Vagina (tissue), 2 donors: ENCODE measurements at regions not wholly inside any gene's neighbourhood (a gene's known extent, or its start where the extent isn't known, plus 50 kb on each side); places are given as distances from the start of the nearest gene placed in this dataset.

ENCODE experiments used
- CTCF ChIP-seq, 3 experiments: fragments of 450-650 bp in 2 of 3; fragments of 200-600 bp in 1 of 3; sonication (generic) in 1 of 3; IDR thresholded peaks; one replicate each; pipeline ENCODE4 v1.5.1; 2017 to 2019; ENCODE audit warnings: antibody characterized with exemption in 3 of 3, mild to moderate bottlenecking in 2 of 3, moderate library complexity in 2 of 3
- POLR2AphosphoS5 ChIP-seq, 2 donors: sonication (generic); formaldehyde crosslinking; IDR thresholded peaks; one replicate each; pipeline ENCODE4 v1.9.0; 2017; ENCODE audit warnings: antibody characterized with exemption in 2 of 2, mild to moderate bottlenecking in 2 of 2, low read depth in 1 of 2; ENCODE audit not compliant: insufficient read depth in 1 of 2

GRCh38 chr6:44039839-44040350, 87.4 kb downstream of the MRPL14 start:
- TF ChIP-seq POLR2AphosphoS5 (IDR thresholded peaks at IDR 0.05; ENCODE audit: insufficient read depth in 1 of 2, low read depth in 1 of 2) (no peak), CTCF (IDR thresholded peaks at IDR 0.05) (no peak)
